ENCODE measurements at regions not wholly inside any gene's neighbourhood (a gene's known extent, or its start where the extent isn't known, plus 50 kb on each side); places are given as distances from the start of the nearest gene placed in this dataset.

GRCh38 chr11:27253224-27253623, 109.8 kb downstream of the CCDC34 start:
- no peak for TF ChIP-seq CTCF (IDR thresholded peaks at IDR 0.05)

DNA sequence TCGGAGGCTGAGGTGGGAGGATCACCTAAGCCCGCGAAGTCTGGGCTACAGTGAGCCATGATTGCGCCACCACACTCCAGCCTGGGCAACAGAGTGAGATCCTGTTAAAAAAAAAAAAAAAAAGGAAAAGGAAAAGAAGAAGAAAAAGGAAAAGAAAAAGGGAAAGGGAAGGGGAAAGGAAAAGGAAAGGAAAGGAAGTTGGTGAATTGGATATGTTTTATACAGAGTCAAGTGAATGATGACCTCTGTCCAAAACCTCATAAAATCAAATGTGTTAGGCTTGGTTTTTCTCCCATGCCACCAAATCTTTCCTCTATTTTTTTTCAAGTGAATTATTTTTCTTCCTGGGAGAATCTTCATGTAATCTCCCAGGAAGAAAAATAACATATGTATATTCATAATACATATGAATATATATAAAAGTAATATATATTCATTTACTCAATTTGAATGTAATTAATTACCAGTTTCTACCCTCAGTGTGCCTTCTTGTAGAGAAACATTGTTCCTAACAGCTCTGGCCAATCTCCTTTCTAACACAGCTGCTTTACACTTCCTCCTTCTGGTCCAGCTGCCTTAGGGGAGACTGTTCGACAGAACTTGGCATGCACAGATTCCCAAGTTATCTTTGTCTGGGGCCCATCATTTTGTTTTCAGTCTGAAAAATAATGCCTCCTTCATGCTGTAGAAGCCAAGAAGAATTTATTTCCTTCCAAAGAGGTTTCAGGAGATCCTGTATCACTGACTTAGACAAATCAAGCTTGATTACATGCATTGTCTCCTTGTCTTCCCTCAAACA, 111.9 kb downstream of the CCDC34 start:
- TF ChIP-seq CTCF (IDR thresholded peaks at IDR 0.05) = no peak

- no peak for TF ChIP-seq CTCF (IDR thresholded peaks at IDR 0.05)
Measured at GRCh38 chr11:27248576-27249509, 114.2 kb downstream of the CCDC34 start.

- no peak for TF ChIP-seq CTCF (IDR thresholded peaks at IDR 0.05)
Measured at GRCh38 chr11:27247660-27248059, 115.4 kb downstream of the CCDC34 start.

DNA sequence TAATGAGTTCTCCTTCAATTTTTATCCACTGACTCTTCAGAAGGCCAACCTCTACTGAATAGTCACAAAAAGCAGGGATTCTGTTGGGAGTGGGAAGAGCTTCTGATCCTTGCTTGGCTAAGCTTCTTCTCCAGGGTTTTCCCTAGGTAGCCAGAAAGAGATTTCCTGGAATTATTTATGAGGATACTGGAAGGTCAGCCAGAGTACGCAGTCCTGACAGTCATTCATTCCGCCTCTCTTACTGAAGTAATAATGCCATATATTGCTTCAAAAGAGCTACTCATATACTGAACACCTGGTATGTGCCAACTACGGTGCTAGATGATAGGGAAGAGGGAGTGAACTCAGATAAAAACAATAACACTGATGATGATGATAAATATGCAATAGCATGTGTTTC, 116.1 kb downstream of the CCDC34 start:
- no peak for TF ChIP-seq CTCF (IDR thresholded peaks at IDR 0.05)

- TF ChIP-seq CTCF (IDR thresholded peaks at IDR 0.05) = no peak
Measured at GRCh38 chr11:27244900-27245299, 118.1 kb downstream of the CCDC34 start.

DNA sequence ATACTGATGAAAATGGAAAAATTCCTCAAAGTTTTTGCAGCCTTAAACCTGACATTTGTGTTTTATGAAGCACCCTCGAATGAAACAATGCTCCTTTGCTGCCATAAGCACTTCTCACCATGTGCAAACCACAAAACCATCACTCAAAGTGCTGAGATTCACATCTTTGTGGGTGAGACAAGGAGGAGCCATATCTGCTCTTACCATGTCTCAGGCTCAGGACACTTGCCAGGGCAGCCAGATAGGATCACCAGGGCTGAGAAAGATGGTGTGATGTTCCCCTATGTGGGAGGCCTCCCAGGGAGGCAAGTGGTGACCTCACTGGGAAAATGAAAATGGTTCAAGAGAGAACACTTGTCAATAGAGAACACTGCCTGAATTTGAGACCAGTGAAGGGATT, 120.4 kb downstream of the CCDC34 start:
- no peak for TF ChIP-seq CTCF (IDR thresholded peaks at IDR 0.05)

Data from LNCAP (cell line).